ENCODE measurements at regions not wholly inside any gene's neighbourhood (a gene's known extent, or its start where the extent isn't known, plus 50 kb on each side); places are given as distances from the start of the nearest gene placed in this dataset.

- TF ChIP-seq POLR2AphosphoS5 (IDR thresholded peaks at IDR 0.05; ENCODE audit: low read depth), result no peak
- TF ChIP-seq GABPA (IDR thresholded peaks at IDR 0.05; ENCODE audit: low read depth), result no peak
- TF ChIP-seq SPI1 (IDR thresholded peaks at IDR 0.05; ENCODE audit: borderline replicate concordance, low read depth), result no peak
- Histone ChIP-seq H3K27me3 (ENCODE audit: insufficient read depth, poor library complexity, severe bottlenecking) (no peaks in the 10 kb centered on the region), H3K4me3 (replicated peaks; ENCODE audit: insufficient read depth, low read length) (no peak overlapping the region), H3K27ac (replicated peaks) (no peak overlapping the region)
- no peak for DNase-seq (ENCODE audit: low read depth in 1 of 2, low spot score in 1 of 2)
Observed at GRCh38 chr2:145032791-145033190, 512.9 kb upstream of the ZEB2 start.

DNA sequence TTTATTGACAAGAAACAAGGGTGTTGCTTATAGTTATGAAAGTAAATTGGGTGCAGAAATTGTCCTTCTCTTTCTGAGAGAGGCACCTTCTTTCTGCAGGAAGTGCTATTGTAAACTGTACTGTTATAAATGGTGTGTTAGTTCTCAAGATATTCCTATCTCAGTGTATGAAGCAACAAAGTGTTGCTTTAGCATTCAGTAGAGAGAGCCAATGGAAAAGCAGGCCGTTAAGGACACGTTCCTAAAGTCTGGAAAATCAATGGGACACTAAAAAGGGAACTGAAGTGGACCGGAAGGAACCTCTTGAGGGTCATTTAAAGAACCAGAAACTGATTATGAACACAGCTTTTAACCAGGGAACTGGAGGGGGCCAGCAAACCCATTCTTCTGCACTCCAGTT lies 510.0 kb upstream of the ZEB2 start:
- Histone ChIP-seq H3K4me3 (replicated peaks; ENCODE audit: insufficient read depth, low read length) (no peak overlapping the region), H3K27me3 (ENCODE audit: insufficient read depth, poor library complexity, severe bottlenecking) (no peaks in the 10 kb centered on the region), H3K27ac (replicated peaks) (no peak overlapping the region)
- TF ChIP-seq SPI1 (IDR thresholded peaks at IDR 0.05; ENCODE audit: borderline replicate concordance, low read depth) (no peak), POLR2AphosphoS5 (IDR thresholded peaks at IDR 0.05; ENCODE audit: low read depth) (no peak), GABPA (IDR thresholded peaks at IDR 0.05; ENCODE audit: low read depth) (no peak), CTCF (IDR thresholded peaks at IDR 0.05; ENCODE audit: insufficient read depth, low read length) (no peak)
- TF ChIP-seq, protein P1, sequence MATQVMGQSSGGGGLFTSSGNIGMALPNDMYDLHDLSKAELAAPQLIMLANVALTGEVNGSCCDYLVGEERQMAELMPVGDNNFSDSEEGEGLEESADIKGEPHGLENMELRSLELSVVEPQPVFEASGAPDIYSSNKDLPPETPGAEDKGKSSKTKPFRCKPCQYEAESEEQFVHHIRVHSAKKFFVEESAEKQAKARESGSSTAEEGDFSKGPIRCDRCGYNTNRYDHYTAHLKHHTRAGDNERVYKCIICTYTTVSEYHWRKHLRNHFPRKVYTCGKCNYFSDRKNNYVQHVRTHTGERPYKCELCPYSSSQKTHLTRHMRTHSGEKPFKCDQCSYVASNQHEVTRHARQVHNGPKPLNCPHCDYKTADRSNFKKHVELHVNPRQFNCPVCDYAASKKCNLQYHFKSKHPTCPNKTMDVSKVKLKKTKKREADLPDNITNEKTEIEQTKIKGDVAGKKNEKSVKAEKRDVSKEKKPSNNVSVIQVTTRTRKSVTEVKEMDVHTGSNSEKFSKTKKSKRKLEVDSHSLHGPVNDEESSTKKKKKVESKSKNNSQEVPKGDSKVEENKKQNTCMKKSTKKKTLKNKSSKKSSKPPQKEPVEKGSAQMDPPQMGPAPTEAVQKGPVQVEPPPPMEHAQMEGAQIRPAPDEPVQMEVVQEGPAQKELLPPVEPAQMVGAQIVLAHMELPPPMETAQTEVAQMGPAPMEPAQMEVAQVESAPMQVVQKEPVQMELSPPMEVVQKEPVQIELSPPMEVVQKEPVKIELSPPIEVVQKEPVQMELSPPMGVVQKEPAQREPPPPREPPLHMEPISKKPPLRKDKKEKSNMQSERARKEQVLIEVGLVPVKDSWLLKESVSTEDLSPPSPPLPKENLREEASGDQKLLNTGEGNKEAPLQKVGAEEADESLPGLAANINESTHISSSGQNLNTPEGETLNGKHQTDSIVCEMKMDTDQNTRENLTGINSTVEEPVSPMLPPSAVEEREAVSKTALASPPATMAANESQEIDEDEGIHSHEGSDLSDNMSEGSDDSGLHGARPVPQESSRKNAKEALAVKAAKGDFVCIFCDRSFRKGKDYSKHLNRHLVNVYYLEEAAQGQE (IDR thresholded peaks at IDR 0.05; ENCODE audit: insufficient replicate concordance, low read depth), result no peak
- no peak for DNase-seq (ENCODE audit: low read depth in 1 of 2, low spot score in 1 of 2)

- no peak overlapping the region for H3K4me3 ChIP-seq (replicated peaks; ENCODE audit: insufficient read depth, low read length)
- no peaks in the 10 kb centered on the region for H3K27me3 ChIP-seq (ENCODE audit: insufficient read depth, poor library complexity, severe bottlenecking)
- TF ChIP-seq, protein P1 (IDR thresholded peaks at IDR 0.05; ENCODE audit: insufficient replicate concordance, low read depth), result no peak
- TF ChIP-seq SPI1 (IDR thresholded peaks at IDR 0.05; ENCODE audit: borderline replicate concordance, low read depth) (no peak), GABPA (IDR thresholded peaks at IDR 0.05; ENCODE audit: low read depth) (no peak), CTCF (IDR thresholded peaks at IDR 0.05; ENCODE audit: insufficient read depth, low read length) (no peak), POLR2AphosphoS5 (IDR thresholded peaks at IDR 0.05; ENCODE audit: low read depth) (no peak)
- DNase-seq (ENCODE audit: low read depth in 1 of 2, low spot score in 1 of 2), result no peak
- H3K27ac ChIP-seq (replicated peaks), result no peak overlapping the region
Observed at GRCh38 chr2:145029081-145029480, 509.2 kb upstream of the ZEB2 start.

DNA sequence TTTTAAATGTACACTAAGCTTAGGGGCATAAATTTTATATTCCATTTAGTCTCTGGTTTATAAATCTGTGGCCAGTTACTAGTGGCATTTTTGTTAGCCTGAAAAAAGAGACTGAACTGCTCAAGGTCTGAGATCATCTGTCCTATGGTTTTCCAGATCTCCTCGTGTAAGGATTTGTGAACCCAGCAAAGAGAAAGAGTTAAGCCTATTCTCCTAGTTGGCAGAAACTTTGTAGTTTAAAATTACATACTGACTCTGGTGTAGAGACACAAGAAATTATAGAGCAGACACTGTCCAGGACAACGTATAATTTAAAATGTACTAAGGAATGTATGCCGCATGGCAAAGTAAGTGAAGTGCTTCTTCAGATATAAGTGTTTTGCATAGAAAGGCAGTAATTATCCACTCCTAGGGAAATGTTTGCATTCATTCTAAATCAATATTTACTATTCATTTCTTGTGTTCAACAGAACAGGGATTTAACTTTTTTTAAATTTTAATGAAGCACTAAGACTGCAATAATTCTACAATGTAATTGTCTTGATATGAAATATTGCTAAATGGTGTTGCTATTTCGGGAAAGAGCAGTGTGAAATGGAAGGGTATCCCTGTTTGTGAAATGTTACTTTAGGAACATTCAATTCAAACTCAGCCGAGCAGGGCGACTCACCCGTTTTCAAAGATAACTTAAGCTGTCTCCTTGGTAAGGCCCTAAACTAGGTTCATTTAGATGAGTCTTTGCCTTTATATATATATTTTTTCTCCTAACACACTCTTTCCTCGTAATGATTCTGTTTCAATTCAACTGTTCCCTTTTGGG lies 508.4 kb upstream of the ZEB2 start:
- no peak overlapping the region for H3K4me3 ChIP-seq (replicated peaks; ENCODE audit: insufficient read depth, low read length)
- no peak for DNase-seq (ENCODE audit: low read depth in 1 of 2, low spot score in 1 of 2)
- TF ChIP-seq GABPA (IDR thresholded peaks at IDR 0.05; ENCODE audit: low read depth) (no peak), SPI1 (IDR thresholded peaks at IDR 0.05; ENCODE audit: borderline replicate concordance, low read depth) (no peak), POLR2AphosphoS5 (IDR thresholded peaks at IDR 0.05; ENCODE audit: low read depth) (no peak), CTCF (IDR thresholded peaks at IDR 0.05; ENCODE audit: insufficient read depth, low read length) (no peak)
- TF ChIP-seq, protein P1 (IDR thresholded peaks at IDR 0.05; ENCODE audit: insufficient replicate concordance, low read depth), result no peak
- no peak overlapping the region for H3K27ac ChIP-seq (replicated peaks)
- no peaks in the 10 kb centered on the region for H3K27me3 ChIP-seq (ENCODE audit: insufficient read depth, poor library complexity, severe bottlenecking)

Data from HL-60 (cell line).